GM18870 (cell line): ENCODE measurements at regions not wholly inside any gene's neighbourhood (a gene's known extent, or its start where the extent isn't known, plus 50 kb on each side); places are given as distances from the start of the nearest gene placed in this dataset.

Source experiments
- ATAC-seq: cut with Tn5 transposase; IDR thresholded peaks from one replicate; pipeline ENCODE4 v1.9.1; 2021; ENCODE audit warnings: moderate library complexity; ENCODE audit not compliant: unreplicated experiment

GRCh38 chr18:22467760-22468553 is 50.2 kb upstream of the CTAGE1 start:
- no peak for ATAC-seq

- ATAC-seq: no peak
These were observed 50.8 kb upstream of the CTAGE1 start for GRCh38 chr18:22468554-22468891.

GRCh38 chr18:22469061-22469734 is 51.5 kb upstream of the CTAGE1 start:
- ATAC-seq: no peak

- ATAC-seq: no peak
These were observed 52.2 kb upstream of the CTAGE1 start for GRCh38 chr18:22469926-22470247.

GRCh38 chr18:22470248-22471235 is 52.8 kb upstream of the CTAGE1 start:
- no peak for ATAC-seq

GRCh38 chr18:22471546-22472131 is 53.9 kb upstream of the CTAGE1 start:
- ATAC-seq: no peak

- no peak for ATAC-seq
These were observed 55.7 kb upstream of the CTAGE1 start for GRCh38 chr18:22473366-22473765.

GRCh38 chr18:22475426-22476100 is 57.8 kb upstream of the CTAGE1 start:
- ATAC-seq: no peak

- no peak for ATAC-seq
These were observed 59.5 kb upstream of the CTAGE1 start for GRCh38 chr18:22477222-22477621.

GRCh38 chr18:22482948-22483347 is 65.2 kb upstream of the CTAGE1 start:
- ATAC-seq: no peak

GRCh38 chr18:22483407-22483806 is 65.7 kb upstream of the CTAGE1 start:
- no peak for ATAC-seq

GRCh38 chr18:22484471-22484870 is 66.8 kb upstream of the CTAGE1 start:
- ATAC-seq: no peak

GRCh38 chr18:22485808-22486244 is 68.1 kb upstream of the CTAGE1 start:
- ATAC-seq: no peak

GRCh38 chr18:22486667-22487066 is 69.0 kb upstream of the CTAGE1 start:
- ATAC-seq: no peak

- no peak for ATAC-seq
These were observed 70.8 kb upstream of the CTAGE1 start for GRCh38 chr18:22488554-22488953.

GRCh38 chr18:22489704-22490103 is 72.0 kb upstream of the CTAGE1 start:
- no peak for ATAC-seq

- ATAC-seq: no peak
These were observed 72.7 kb upstream of the CTAGE1 start for GRCh38 chr18:22490429-22490846.

GRCh38 chr18:22493255-22493654 is 75.5 kb upstream of the CTAGE1 start:
- ATAC-seq: no peak

- no peak for ATAC-seq
These were observed 76.2 kb upstream of the CTAGE1 start for GRCh38 chr18:22493940-22494339.

- ATAC-seq: no peak
These were observed 77.1 kb upstream of the CTAGE1 start for GRCh38 chr18:22494771-22495170.

- ATAC-seq: no peak
These were observed 81.7 kb upstream of the CTAGE1 start for GRCh38 chr18:22499421-22499820.
